Skeletal muscle cell (primary cell): ENCODE measurements at regions not wholly inside any gene's neighbourhood (a gene's known extent, or its start where the extent isn't known, plus 50 kb on each side); places are given as distances from the start of the nearest gene placed in this dataset.

Experiments used
- DNase-seq: peaks from one replicate; pipeline ENCODE4 v3.0.0-alpha.2; 2010; ENCODE audit warnings: low read depth
- H3K4me3 ChIP-seq: 2 replicates; pipeline ENCODE4 v1.5.1; 2011; ENCODE audit warnings: low read depth, mild to moderate bottlenecking, control low read depth, low read length, moderate library complexity

DNA sequence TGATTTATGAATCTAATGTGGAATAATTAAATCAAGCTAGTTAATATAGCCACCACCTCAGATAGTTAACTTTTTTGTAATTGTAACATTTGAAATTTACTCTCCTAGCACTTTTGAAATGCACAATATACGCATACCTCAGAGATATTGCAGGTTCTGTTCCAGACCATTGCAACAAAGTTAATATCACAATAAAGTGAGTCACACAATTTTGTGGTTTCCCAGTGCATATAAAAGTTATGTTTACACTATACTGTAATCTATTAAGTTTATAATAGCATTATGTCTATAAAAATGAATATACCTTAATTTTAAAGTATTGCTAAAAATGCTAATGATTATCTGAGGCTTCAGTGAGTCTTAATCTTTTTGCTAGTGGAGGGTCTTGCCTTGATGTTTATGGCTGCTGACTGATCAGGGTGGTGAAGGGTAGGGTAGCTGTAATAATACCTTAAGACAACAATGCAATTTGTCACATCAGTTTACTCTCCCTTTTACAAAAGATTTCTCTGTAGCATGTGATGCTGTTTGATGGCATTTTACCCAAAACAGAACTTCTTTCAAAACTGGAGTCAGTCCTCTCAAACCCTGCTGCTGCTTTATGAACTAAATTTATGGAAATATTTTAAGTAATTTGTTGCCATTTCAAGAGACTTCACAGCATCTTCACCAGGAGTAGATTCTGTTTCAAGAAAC, 235.1 kb upstream of the ADAMTSL1 start:
- no peak overlapping the region for H3K4me3 ChIP-seq
- DNase-seq = no peak

DNA sequence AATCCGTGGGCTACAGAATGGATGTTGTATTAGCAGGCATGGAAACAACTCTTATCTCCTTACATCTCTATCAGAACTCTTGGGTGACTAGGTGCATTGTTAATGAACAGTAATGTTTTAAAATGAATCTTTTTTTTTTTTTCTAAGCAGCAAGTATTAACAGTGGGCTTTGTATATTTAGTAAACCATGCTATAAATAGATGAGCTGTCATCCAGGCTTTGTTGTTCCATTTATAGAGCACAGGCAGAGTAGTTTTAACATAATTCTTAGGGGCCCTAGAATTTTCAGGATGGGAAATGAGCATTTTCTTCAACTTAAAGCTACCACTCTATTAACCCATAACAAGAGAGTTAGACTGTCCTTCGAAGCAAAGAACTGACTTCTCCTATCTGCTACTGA, 233.7 kb upstream of the ADAMTSL1 start:
- DNase-seq = no peak
- H3K4me3 ChIP-seq = no peak overlapping the region

DNA sequence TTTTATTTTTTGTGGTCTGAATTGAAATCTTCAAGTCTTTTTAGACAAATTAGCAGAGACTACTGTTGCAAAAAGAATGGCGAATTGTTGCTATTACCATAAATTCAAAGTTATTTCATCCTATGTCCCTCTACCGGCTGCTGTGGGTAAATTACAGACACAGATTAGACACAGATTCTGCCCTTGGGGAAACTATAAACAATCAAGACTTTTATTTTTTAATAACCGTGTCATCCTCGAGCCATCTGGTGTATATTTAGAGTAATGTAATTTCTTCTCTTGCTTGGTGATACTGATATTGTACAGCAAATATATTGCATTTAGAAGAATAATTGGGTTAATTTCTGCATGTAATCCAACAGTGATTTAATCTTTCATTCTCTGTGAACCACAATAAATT, 228.0 kb upstream of the ADAMTSL1 start:
- no peak overlapping the region for H3K4me3 ChIP-seq
- no peak for DNase-seq

DNA sequence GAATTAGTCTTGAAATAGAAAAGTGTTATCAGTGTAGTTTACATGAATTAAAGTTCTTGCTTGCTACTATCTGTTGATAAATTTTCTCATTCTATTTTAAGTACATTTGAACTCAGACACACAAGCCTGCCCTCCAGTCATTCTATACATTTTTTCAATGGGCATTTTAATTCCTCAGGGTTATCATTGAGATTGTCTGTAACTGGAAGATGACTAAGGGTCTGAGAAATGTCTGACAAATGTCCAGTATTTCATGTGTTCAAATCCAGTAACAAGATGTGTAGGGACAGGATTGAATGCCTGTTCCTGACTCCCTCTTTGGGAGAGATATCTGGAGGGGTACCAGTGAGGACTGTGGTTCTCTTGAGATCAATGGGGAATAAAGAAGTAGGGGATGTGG, 223.9 kb upstream of the ADAMTSL1 start:
- DNase-seq = no peak
- no peak overlapping the region for H3K4me3 ChIP-seq

DNA sequence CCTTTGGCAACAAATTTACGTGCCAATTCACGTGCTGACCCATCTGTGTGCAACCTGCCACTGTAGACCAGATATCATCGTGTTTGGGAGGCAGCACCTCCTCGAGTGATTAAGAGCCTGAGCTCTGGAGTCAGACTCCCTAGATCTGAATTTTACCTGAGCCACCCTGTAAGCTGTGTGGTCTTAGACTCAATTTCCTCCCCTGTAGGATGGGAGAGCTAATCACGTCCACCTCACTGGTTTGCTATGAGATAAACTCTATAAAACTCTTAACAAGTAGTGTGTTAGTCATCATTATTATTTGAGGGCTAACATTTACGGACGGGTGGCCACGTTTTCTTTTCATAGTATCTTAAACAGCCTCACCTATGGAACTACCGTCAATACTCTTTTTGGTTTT, 220.0 kb upstream of the ADAMTSL1 start:
- no peak for DNase-seq
- no peak overlapping the region for H3K4me3 ChIP-seq

DNA sequence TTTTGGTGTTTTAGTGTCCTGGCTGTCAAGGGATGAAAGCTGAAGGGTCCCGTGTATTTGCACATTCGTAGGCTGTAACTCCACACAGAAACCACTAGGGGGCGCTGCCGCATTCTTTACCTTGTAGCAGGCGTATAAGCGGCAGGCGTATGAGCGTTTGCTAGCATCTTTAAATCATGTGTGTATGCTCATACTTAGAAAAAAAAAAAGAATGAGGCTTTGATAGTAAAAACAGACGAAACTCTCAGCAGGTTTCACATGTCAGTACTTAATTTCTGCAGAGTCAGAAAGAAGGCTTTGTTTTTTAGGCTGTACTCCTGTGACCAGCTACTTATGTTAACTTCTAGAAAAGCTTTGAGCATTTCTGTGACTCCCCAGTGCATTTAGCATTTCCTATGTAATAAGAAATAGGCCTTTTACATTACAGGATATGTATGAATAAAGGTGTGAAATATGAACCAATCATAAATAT, 218.8 kb upstream of the ADAMTSL1 start:
- no peak overlapping the region for H3K4me3 ChIP-seq
- peak; percentile 58 for DNase-seq

DNA sequence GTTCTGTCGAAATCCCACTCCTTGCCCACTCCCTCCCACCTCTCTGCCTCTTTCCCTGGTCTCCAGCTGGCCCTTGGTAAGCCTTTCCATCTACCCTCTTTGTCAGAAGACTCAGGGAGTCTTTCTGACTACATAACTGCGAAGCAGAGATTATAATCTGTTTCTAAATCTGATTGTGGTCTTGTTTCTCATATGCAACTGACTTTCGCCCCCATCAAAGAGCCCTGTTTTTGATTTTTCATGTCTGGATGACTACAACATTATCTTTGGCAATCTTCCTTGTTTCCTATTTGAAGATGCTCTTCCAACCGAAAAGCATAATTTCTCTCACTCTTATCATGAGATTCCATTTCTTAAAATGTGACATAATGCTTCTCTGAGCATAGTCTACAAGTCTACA, 218.2 kb upstream of the ADAMTSL1 start:
- H3K4me3 ChIP-seq = no peak overlapping the region
- no peak for DNase-seq

DNA sequence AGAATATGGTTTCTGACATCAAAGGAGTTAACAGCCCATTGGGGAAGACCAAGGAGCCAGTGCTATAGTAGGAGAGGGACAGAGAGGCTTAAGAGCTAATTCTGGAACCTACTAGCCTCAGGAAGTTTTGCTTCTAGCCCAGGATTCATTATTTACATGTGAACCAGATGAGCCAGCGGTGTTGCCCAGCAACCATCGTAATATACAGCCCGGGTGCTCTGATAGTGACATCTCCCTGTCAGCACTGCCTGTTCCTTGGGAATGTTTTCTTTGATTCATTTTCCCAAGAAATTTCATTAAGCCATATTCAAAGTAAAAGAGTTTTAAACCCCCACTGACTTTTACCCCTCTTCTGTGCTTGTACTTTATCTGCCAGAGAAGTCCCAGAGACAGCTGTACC, 217.4 kb upstream of the ADAMTSL1 start:
- no peak for DNase-seq
- no peak overlapping the region for H3K4me3 ChIP-seq

DNA sequence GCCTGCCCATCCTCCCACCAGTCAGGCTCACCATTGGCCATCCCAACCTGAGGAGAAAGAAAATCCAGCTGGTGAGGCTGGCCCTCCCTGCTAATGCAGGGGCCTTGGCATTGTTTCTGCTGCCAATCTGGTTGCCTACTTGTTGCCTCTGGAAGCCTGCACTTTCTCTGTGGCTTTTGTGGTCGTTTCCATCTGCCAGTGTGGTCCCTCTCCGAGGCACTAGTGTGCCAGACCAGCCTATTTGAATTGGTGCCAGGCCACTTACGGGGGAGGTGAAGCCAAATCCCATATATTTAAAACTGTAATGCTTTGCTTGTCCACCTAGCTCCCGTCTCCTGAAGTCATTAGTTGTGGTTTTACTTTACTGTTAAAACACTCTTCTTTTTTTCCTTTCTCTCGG, 213.4 kb upstream of the ADAMTSL1 start:
- H3K4me3 ChIP-seq = no peak overlapping the region
- no peak for DNase-seq

DNA sequence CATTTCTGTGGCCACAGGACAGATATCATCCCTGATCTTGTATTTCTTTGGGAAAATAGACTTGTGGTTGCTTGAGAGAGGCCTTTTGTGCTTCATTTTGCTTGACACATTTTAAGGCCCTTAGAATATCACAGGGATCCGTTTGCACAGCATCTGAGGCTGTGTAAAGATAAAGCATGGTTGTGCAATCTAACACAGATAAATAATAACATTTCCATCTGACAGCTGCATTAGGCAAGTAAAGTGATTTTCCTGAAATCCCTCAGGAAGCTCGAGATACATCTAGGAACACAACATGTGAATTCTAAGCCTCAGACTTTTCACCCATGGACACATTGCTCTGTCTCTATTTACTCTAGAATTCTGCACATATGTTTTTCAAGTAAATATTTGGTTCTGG, 212.8 kb upstream of the ADAMTSL1 start:
- no peak overlapping the region for H3K4me3 ChIP-seq
- DNase-seq = no peak

DNA sequence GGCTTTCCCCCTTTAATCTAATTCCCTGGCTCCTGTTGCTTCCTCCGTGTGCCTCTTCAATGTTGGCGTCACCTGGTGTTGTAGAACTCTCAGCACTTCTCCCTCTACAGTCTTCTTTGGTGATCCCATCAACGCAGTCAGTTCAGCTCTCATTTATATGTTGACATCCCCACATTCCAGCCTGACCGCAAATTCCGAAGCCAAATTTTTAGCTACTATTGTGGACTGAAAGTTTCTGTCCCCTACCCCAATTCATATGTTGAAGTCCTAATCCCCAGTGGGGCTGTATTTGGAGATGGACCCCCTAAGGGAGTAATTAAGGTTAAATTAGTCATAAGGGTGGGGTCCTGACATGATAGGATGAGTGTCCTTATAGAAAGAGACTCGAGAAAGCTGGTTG, 210.6 kb upstream of the ADAMTSL1 start:
- H3K4me3 ChIP-seq = no peak overlapping the region
- no peak for DNase-seq

DNA sequence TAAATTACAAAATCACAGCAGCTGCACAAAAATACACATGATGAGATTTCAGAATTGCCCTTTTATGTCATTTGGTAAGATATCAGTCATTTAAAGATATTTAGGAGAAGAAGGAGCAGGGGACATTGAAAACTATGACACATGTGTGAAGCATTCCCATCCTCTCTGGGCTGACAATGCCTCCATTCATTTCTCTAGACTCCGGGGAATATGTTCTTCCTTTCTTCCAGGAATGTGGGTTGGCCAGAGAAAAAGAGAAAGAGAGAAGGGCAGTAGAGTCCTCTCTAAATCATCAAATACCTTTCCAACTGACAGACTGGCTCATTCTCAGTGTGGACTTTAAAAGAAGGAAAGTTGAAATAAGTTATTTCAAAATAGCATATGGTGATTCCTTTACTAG, 205.6 kb upstream of the ADAMTSL1 start:
- no peak overlapping the region for H3K4me3 ChIP-seq
- DNase-seq = peak; percentile 64

DNA sequence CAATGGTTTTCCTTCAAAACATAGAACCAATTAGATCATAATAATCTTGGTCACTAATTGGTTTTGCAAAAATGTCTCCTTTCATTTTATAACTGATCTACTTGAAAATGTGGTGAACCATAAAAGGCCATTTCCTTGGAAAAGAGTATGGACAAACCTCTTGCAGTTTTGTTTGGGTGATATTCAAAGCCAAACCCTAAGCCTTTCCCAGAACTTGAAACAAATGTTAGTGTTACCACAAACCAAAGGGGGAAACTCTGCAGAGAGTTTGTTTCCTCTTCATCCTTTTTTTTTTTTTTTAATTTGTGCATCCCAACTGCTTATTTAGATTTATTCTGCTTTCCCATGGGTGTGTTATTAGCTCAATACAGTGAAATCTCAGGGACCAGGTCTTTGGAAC, 204.4 kb upstream of the ADAMTSL1 start:
- no peak overlapping the region for H3K4me3 ChIP-seq
- no peak for DNase-seq

DNA sequence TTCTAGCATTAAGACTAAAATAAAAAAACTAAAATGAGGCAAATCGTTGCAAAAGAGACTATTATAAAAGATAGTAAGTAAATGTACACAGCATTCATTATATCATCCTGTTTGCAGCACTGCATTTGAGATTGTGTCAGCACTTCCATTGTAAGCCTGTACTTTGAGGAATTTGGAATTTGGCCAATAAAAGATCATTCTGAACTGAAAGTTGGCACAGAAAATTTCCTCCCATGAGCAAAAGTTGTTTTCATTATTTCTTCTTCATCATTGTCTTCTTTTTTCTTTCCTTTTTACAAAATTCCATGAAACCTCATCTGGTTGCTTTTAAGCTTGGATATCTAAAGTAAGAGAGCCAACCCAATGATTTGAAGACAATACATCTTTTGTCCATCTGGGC, 199.3 kb upstream of the ADAMTSL1 start:
- DNase-seq = peak; percentile 37
- no peak overlapping the region for H3K4me3 ChIP-seq

DNA sequence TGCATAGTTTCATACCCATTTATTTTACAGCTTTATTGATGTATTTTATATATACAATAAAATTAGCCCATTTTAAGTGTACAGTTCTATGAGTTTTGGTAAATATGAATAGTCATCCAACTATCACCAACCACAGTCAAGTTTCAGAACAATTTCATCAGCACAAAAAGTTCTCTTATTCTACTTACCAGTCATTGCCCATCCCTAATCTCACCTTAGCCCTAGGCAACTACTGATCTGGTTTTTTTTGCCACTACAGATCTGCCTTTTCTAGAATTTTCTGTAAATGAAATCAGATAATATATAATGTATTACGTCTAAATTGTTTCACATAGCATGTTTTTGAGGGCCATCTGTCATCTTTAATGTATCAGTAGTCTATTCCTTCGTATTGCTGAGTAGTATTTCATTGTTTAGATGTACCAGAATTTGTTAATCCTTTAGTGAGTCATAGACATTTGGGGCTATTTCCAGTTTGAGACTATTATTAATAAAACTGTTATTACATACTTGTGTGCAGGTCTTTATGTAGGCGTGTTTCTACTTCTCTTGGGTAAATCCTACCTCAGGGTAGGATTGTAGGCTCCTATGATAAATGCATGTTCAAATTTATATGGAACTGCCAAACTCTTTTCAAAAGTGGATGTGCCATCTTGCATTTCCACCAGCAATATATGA, 198.5 kb upstream of the ADAMTSL1 start:
- no peak for DNase-seq

DNA sequence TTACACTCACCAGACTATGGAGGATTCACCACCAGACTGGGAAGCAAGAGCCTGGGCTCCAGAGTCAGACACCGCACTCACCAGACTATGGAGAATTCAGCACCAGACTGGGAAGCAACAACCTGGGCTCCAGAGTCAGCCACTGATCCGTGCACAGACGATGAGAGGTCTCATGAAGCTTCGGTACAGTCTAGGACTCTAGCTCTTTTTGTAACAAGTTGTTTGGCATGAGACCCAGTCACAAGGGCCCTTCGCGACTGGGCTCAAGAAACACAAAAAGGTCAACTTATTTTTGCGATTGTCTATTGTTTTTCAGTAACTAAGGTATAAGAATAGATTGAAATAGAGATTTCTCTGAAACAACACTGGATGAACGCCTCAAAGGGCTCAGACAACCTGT, 192.7 kb upstream of the ADAMTSL1 start:
- no peak for DNase-seq
- no peak overlapping the region for H3K4me3 ChIP-seq

More for the DNA sequence above, 198.5 kb upstream of the ADAMTSL1 start:
- H3K4me3 ChIP-seq = no peak overlapping the region

DNA sequence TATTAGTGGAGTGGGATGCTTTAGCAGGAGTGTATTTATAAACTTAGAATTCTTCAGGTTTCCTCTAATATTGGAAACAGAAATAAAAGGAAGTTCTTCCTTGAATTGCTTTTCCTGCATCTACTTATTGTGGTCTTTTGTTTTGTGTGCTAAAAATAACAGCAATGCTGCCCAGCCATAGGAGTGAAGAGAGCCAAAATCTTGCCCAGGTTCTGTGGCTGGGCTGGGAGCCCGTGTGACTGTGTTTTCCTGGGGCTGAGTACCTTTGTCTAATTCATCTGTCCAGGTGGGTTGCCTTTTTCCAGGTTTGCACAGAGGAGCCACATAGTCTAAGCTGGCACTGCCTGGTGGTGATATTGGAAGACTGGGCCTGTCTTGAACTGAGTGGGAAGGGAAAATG, 179.7 kb upstream of the ADAMTSL1 start:
- DNase-seq = no peak
- H3K4me3 ChIP-seq = no peak overlapping the region

DNA sequence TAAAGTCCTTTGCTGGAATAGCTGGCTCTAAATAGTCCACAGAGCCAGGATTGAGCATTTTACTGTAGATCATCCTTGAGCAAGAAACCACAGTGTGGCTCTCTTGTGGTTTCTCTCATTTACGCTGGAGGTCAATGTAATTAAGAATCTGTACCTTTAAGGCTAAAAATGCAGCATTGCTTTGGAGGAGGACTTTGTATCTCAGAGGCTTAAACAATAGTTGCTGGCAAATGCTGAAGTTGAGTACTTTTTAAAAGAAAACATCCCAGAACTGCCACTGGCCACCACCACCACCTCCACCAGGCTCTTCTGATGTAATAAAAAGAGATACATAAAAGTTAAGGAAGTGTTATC, 177.3 kb upstream of the ADAMTSL1 start:
- no peak overlapping the region for H3K4me3 ChIP-seq
- DNase-seq = no peak

DNA sequence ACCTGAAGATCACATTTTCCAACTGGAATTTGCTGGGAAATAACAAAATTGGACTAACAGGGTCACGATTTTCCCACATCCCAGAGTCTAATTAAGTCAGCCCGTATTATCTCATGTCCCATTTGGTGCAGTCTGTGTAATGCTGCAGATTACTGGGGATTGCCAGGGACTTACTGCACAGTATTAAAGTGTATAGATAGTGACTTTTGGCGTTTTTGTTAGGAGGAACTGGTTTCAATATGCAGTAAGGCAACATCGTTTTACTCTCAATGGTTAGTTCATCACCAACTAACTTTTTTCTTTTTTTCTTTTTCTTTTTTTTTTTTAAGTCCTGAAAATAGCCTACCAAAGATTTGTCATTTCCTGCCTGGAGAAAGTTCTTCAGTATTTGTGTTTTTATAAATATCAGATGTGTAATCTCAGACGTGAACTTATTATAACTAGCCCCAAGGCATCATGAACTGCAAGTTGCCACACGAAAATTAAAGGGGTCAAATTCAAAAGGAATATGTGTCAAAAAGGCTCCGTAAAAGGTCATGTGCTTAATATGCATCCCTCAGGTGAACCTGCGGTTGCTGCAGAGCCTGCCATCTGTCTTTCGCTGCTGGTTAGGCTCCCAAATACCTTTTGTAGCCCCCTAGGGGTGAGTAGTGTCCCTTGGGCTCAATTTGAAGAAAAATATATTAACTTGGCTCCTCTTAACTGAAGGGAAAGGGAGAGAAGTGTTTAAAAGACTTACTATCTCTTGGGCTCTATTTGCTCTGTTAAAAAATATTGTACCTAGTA, 176.7 kb upstream of the ADAMTSL1 start:
- no peak overlapping the region for H3K4me3 ChIP-seq
- DNase-seq = no peak

DNA sequence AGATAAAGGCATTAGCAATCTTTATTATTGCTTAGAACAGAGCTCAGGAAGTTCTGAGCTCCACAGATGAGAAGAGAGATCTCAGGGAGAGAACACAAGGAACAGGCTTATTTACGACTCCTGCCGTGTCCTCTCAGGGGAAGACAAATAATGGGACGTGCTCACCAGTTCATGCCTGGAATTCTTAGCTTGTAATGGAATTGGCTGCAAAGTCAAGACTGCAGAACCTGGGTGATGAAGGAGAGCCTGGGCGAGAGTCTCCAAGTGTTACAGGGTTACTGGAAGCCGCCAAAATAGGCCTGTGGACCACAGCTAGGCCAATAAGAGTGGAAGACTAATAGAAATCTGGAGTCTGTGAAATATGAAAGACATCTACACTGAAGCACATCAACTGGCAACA, 174.5 kb upstream of the ADAMTSL1 start:
- DNase-seq = no peak
- no peak overlapping the region for H3K4me3 ChIP-seq
